Stimulated activated CD4-positive, alpha-beta T cell treated with anti-CD3 and anti-CD28 coated beads, Interleukin-1b, Interleukin-23, amount 100 ng/mL, for 48 hours (primary cell): ENCODE measurements at regions not wholly inside any gene's neighbourhood (a gene's known extent, or its start where the extent isn't known, plus 50 kb on each side); places are given as distances from the start of the nearest gene placed in this dataset.
"Not testable (repeated sequence)": the region's sequence is repeated elsewhere in the genome, so short reads cannot be mapped to it uniquely, and the experiment has no call there.

Source experiments
- DNase-seq: peaks from one replicate; pipeline ENCODE4 v3.0.0-alpha.2; 2020

- no peak for DNase-seq
These were observed 183.5 kb upstream of the ACO1 start for GRCh38 chr9:32200896-32201295.

- DNase-seq: not testable (repeated sequence)
These were observed 175.3 kb upstream of the ACO1 start for GRCh38 chr9:32209164-32209563.

GRCh38 chr9:32218100-32218767 is 166.2 kb upstream of the ACO1 start:
- DNase-seq: no peak

GRCh38 chr9:32220750-32221149 is 163.7 kb upstream of the ACO1 start:
- DNase-seq: no peak

- no peak for DNase-seq
These were observed 150.0 kb upstream of the ACO1 start for GRCh38 chr9:32234451-32234850.

- DNase-seq: no peak
These were observed 137.3 kb upstream of the ACO1 start for GRCh38 chr9:32247168-32247567.

- DNase-seq: no peak
These were observed 136.2 kb upstream of the ACO1 start for GRCh38 chr9:32248189-32248712.

GRCh38 chr9:32251539-32251938 is 132.9 kb upstream of the ACO1 start:
- DNase-seq: peak; percentile 4

- DNase-seq: no peak
These were observed 130.7 kb upstream of the ACO1 start for GRCh38 chr9:32253731-32254130.

- DNase-seq: no peak
These were observed 129.4 kb upstream of the ACO1 start for GRCh38 chr9:32255026-32255425.

- no peak for DNase-seq
These were observed 126.0 kb upstream of the ACO1 start for GRCh38 chr9:32258482-32258881.

- DNase-seq: no peak
These were observed 124.1 kb upstream of the ACO1 start for GRCh38 chr9:32260151-32260862.

GRCh38 chr9:32264170-32264864 is 120.1 kb upstream of the ACO1 start:
- DNase-seq: no peak

- no peak for DNase-seq
These were observed 119.4 kb upstream of the ACO1 start for GRCh38 chr9:32265037-32265436.

GRCh38 chr9:32278991-32279390 is 105.5 kb upstream of the ACO1 start:
- no peak for DNase-seq

- no peak for DNase-seq
These were observed 94.7 kb upstream of the ACO1 start for GRCh38 chr9:32289756-32290155.

GRCh38 chr9:32291370-32291769 is 93.1 kb upstream of the ACO1 start:
- no peak for DNase-seq

- DNase-seq: no peak
These were observed 91.8 kb upstream of the ACO1 start for GRCh38 chr9:32292611-32293010.

- no peak for DNase-seq
These were observed 91.4 kb upstream of the ACO1 start for GRCh38 chr9:32293091-32293490.

- no peak for DNase-seq
These were observed 90.3 kb upstream of the ACO1 start for GRCh38 chr9:32294106-32294505.

GRCh38 chr9:32300373-32300772 is 84.1 kb upstream of the ACO1 start:
- DNase-seq: no peak

GRCh38 chr9:32304495-32304894 is 79.9 kb upstream of the ACO1 start:
- DNase-seq: no peak

GRCh38 chr9:32306006-32306405 is 78.4 kb upstream of the ACO1 start:
- no peak for DNase-seq
